IMR-90 (cell line): ENCODE measurements at regions not wholly inside any gene's neighbourhood (a gene's known extent, or its start where the extent isn't known, plus 50 kb on each side); places are given as distances from the start of the nearest gene placed in this dataset.

Experiments used
- ATAC-seq: fragments of 200-7000 bp; cut with Tn5 transposase; 2 replicates; pipeline ENCODE4 v1.9.1; 2020; ENCODE audit warnings: low read depth, mild to moderate bottlenecking, moderate library complexity
- BruUV-seq: library from RNA; stranded (reverse); fragments of 400-500 nt; replicated peaks from 2 replicates; lab custom pipeline; 2021; lab: Mats Ljungman, UMichigan
- CTCF ChIA-PET: fragments of 300-600 bp; formaldehyde crosslinking; extraction: SDS; loops from one replicate; lab custom pipeline; 2021; ENCODE audit warnings: antibody characterized with exemption; lab: Yijun Ruan, JAX
- POLR2A ChIA-PET: fragments of 300-600 bp; sonication (Branson Sonifier 250); formaldehyde crosslinking; loops from one replicate; lab custom pipeline; 2022; ENCODE audit warnings: antibody characterized with exemption; ENCODE audit not compliant: unreplicated experiment; lab: Charles Lee
- DNase-seq: peaks from one replicate; pipeline ENCODE4 v3.0.0; 2013
- H2AFZ ChIP-seq: replicated peaks from 2 replicates; pipeline ENCODE3; 2013; ENCODE audit warnings: low read length, mild to moderate bottlenecking; ENCODE audit not compliant: poor library complexity
- H2AK5ac ChIP-seq: 2 replicates; pipeline ENCODE4 v1.6.1; 2013; ENCODE audit warnings: low read depth, low read length, inconsistent platforms
- H2AK9ac ChIP-seq: replicated peaks from 2 replicates; pipeline ENCODE3; 2013; ENCODE audit warnings: mild to moderate bottlenecking, low read depth, low read length, moderate library complexity; ENCODE audit not compliant: poor library complexity
- H2BK120ac ChIP-seq: 2 replicates; pipeline ENCODE4 v1.6.1; 2013; ENCODE audit warnings: low read depth, low read length, inconsistent platforms
- H2BK15ac ChIP-seq: 3 replicates; pipeline ENCODE4 v1.6.1; 2013; ENCODE audit warnings: low read depth, low read length, inconsistent platforms
- H2BK20ac ChIP-seq: 2 replicates; pipeline ENCODE4 v1.6.1; 2013; ENCODE audit warnings: low read depth, mild to moderate bottlenecking, inconsistent platforms, low read length, moderate library complexity
- H2BK5ac ChIP-seq: 2 replicates; pipeline ENCODE4 v1.6.1; 2013; ENCODE audit warnings: mild to moderate bottlenecking, low read depth, low read length, inconsistent platforms; ENCODE audit not compliant: poor library complexity, severe bottlenecking
- H3K14ac ChIP-seq: replicated peaks from 2 replicates; pipeline ENCODE4 v1.6.1; 2013; ENCODE audit warnings: low read depth, low read length, inconsistent platforms
- H3K18ac ChIP-seq: 2 replicates; pipeline ENCODE4 v1.6.1; 2013; ENCODE audit warnings: low read depth, low read length, control low read depth
- H3K23ac ChIP-seq: 2 replicates; pipeline ENCODE4 v1.6.1; 2013; ENCODE audit warnings: low read depth, low read length, inconsistent platforms
- H3K27ac ChIP-seq: 2 replicates; pipeline ENCODE4 v1.5.1; 2013; ENCODE audit warnings: mild to moderate bottlenecking, control low read depth, low read length; ENCODE audit not compliant: insufficient read depth
- H3K27me3 ChIP-seq: 2 replicates; pipeline ENCODE4 v1.6.1; 2013; ENCODE audit warnings: low read length; ENCODE audit not compliant: control insufficient read depth, insufficient read depth
- H3K36me3 ChIP-seq: 2 replicates; pipeline ENCODE4 v1.6.1; 2013; ENCODE audit warnings: low read length, mixed read lengths; ENCODE audit not compliant: control insufficient read depth, insufficient read depth
- H3K4ac ChIP-seq: 2 replicates; pipeline ENCODE4 v1.6.1; 2013; ENCODE audit warnings: low read depth, low read length, inconsistent platforms
- H3K4me1 ChIP-seq: 2 replicates; pipeline ENCODE4 v1.6.1; 2013; ENCODE audit warnings: low read length, mixed read lengths; ENCODE audit not compliant: control insufficient read depth, insufficient read depth
- H3K4me2 ChIP-seq: 2 replicates; pipeline ENCODE4 v1.6.1; 2013; ENCODE audit warnings: low read depth, mild to moderate bottlenecking, control low read depth, low read length, moderate library complexity
- H3K4me3 ChIP-seq: 2 replicates; pipeline ENCODE4 v1.5.1; 2013; ENCODE audit warnings: low read depth, mild to moderate bottlenecking, control low read depth, low read length, moderate library complexity; ENCODE audit not compliant: insufficient read depth
- H3K56ac ChIP-seq: 2 replicates; pipeline ENCODE4 v1.6.1; 2013; ENCODE audit warnings: low read length, inconsistent platforms; ENCODE audit not compliant: insufficient read depth; ENCODE audit errors: extremely low read depth
- H3K79me1 ChIP-seq, 2 experiments: 2 replicates each; pipeline ENCODE4 v1.6.1; 2013; ENCODE audit warnings: low read length in 2 of 2, inconsistent platforms in 1 of 2, low read depth in 1 of 2
- H3K9ac ChIP-seq: 2 replicates; pipeline ENCODE4 v1.6.1; 2013; ENCODE audit warnings: low read depth, low read length, control low read depth
- H3K9me1 ChIP-seq: 2 replicates; pipeline ENCODE4 v1.6.1; 2013; ENCODE audit warnings: low read length, inconsistent platforms; ENCODE audit not compliant: insufficient read depth
- H3K9me3 ChIP-seq: 2 replicates; pipeline ENCODE4 v1.6.1; 2013; ENCODE audit warnings: low read length; ENCODE audit not compliant: control insufficient read depth, insufficient read depth
- H4K20me1 ChIP-seq: 2 replicates; pipeline ENCODE4 v1.6.1; 2013; ENCODE audit warnings: low read length, inconsistent platforms; ENCODE audit not compliant: insufficient read depth
- H4K5ac ChIP-seq: 2 replicates; pipeline ENCODE4 v1.6.1; 2013; ENCODE audit warnings: mild to moderate bottlenecking, low read depth, low read length, control low read depth
- H4K8ac ChIP-seq, 2 experiments: 2 replicates each; pipeline ENCODE4 v1.6.1; 2013; ENCODE audit warnings: low read depth in 2 of 2, low read length in 2 of 2, control low read depth in 1 of 2, inconsistent platforms in 1 of 2
- H4K91ac ChIP-seq: 2 replicates; pipeline ENCODE4 v1.6.1; 2013; ENCODE audit warnings: low read depth, low read length, inconsistent platforms; ENCODE audit not compliant: insufficient read depth
- BHLHE40 ChIP-seq: fragments of 150-350 bp; IDR thresholded peaks from 2 replicates; pipeline ENCODE4 v1.6.1; 2016; ENCODE audit warnings: mild to moderate bottlenecking, low read depth, low read length
- CEBPB ChIP-seq: IDR thresholded peaks from 2 replicates; pipeline ENCODE4 v1.6.1; 2012; ENCODE audit warnings: low read depth, low read length, improper control_type of control experiment
- CHD1 ChIP-seq: IDR thresholded peaks from 2 replicates; pipeline ENCODE4 v1.6.1; 2012; ENCODE audit warnings: low read depth, low read length, improper control_type of control experiment
- MAFK ChIP-seq: IDR thresholded peaks from 2 replicates; pipeline ENCODE4 v1.6.1; 2012; ENCODE audit warnings: low read depth, low read length, improper control_type of control experiment
- WGBS, 2 experiments: methylation state at CpG; one replicate each; pipeline versions ENCODE4 v1.1.5 to v1.1.7; 2013; ENCODE audit warnings: missing lambda C conversion rate in 2 of 2; ENCODE audit not compliant: insufficient read length in 1 of 2; ENCODE audit errors: extremely low coverage in 2 of 2; 5-methylcytosine and 5-hydroxymethylcytosine counted together
- dilution Hi-C: fragments of 300-500 bp; cut with HindIII; formaldehyde crosslinking; loops from one replicate; pipeline ENCODE4 v1.14.3; 2018; ENCODE audit warnings: low sequenced_read_pairs; ENCODE audit not compliant: unreplicated experiment
- in situ Hi-C: fragments of 300-500 bp; cut with MboI; formaldehyde crosslinking; loops from 3 replicates; pipeline ENCODE4 v1.14.3; 2019; ENCODE audit warnings: low sequenced_read_pairs, inconsistent platforms, mixed read lengths
- intact Hi-C: fragments of 100-400 bp; cut with micrococcal nuclease; formaldehyde crosslinking; loops from 2 replicates; pipeline ENCODE4 v1.10.0; 2022

GRCh38 chr6:166724576-166724975 lies 97.5 kb upstream of the RPS6KA2 start:
- no peak overlapping the region for H3K23ac ChIP-seq
- H3K56ac ChIP-seq, result no peak overlapping the region
- H2BK5ac ChIP-seq, result no peak overlapping the region
- H2BK20ac ChIP-seq, result no peak overlapping the region
- no peak overlapping the region for H2AK5ac ChIP-seq
- CTCF ChIA-PET, result interaction anchor here (1.2 kb wide), 1 partner anchor 11 kb away, joined by 3 read pairs; no protein-coding TSS in a partner anchor
- H3K4me2 ChIP-seq, result no peak overlapping the region
- no peak for TF ChIP-seq CHD1
- TF ChIP-seq MAFK, result no peak
- TF ChIP-seq BHLHE40, result no peak
- no peak for TF ChIP-seq CEBPB
- WGBS, 2 experiments, result no CpG with 5 or more reads among the region's 8 CpGs
- no peak overlapping the region for H3K9ac ChIP-seq
- ATAC-seq (no peak), DNase-seq (no peak)
- H4K20me1 ChIP-seq, result no peaks in the 10 kb centered on the region
- no peak overlapping the region for H3K14ac ChIP-seq
- H3K9me3 ChIP-seq, result no peaks in the 10 kb centered on the region
- no peak overlapping the region for H2BK120ac ChIP-seq
- no peak overlapping the region for H2AFZ ChIP-seq
- H3K9me1 ChIP-seq, result no peaks in the 10 kb centered on the region
- in situ Hi-C loops, result no loop called here
- H3K4ac ChIP-seq, result no peak overlapping the region
- H3K27me3 ChIP-seq, result peaks cover 22% of the 10 kb centered on the region; the same call in 1 of the 2 replicates
- POLR2A ChIA-PET, result no interaction called here
- intact Hi-C loops, result no loop called here
- no peak overlapping the region for H4K5ac ChIP-seq
- H3K36me3 ChIP-seq, result no peaks in the 10 kb centered on the region
- no peak overlapping the region for H4K8ac ChIP-seq
- H3K18ac ChIP-seq, result no peak overlapping the region
- dilution Hi-C loops, result no loop called here
- no peak overlapping the region for H4K91ac ChIP-seq
- BruUV-seq, result no TSS peak
- no peak overlapping the region for H2AK9ac ChIP-seq
- H2BK15ac ChIP-seq, result no peak overlapping the region
- H3K27ac ChIP-seq, result no peak overlapping the region
- no peak overlapping the region for H3K4me3 ChIP-seq
- no peaks in the 10 kb centered on the region for H3K4me1 ChIP-seq
- H3K79me1 ChIP-seq, result no peaks in the 10 kb centered on the region
